Fibroblast of skin of left quadriceps (primary cell): ENCODE measurements at regions not wholly inside any gene's neighbourhood (a gene's known extent, or its start where the extent isn't known, plus 50 kb on each side); places are given as distances from the start of the nearest gene placed in this dataset.
A peak's percentile ranks its signal among the peaks of the same experiment; 100 is the strongest.

ENCODE experiments used
- DNase-seq, 2 experiments: peaks; one replicate each; pipeline ENCODE4 v3.0.0-alpha.2; 2013; ENCODE audit warnings: low read depth in 2 of 2

DNA sequence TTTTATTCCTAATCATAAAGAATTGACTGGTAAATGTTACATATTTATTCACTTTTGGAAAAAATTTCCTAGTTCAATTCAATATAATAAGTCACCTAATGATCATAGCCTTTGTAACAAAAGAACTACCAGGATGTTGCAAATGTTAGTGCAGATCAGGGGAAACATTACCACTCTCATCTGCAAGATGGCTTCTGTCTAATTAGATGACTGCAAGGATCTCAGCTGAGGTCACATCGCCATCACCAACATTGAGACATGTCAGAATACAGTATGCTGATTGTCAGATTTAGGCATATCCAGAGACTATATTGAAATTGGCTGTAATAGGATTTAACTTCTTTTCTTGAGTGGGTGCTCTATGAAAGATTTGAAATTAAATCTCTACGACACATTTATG is 431.4 kb upstream of the AGTR1 start:
- DNase-seq: no peak

DNA sequence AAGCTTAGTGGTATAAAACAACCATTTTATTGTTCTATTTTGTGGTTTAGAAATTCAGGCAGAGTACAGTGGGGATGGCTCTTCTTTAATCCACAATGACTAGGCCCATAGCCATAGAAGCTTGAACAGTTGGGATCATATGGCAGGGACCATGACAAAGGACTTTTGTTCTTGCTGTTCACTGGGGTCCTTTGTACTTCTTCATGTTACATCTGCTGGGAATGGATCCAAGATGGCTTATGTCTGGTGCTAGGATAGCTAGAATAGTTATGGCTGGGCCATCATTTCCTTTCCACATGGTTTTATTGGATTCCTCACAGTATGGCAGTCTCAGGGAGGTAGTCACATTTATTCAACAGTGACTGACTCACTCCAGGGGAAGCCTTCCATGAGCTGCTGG is 427.9 kb upstream of the AGTR1 start:
- peak in 1 of 2 experiments; percentile 0 for DNase-seq

DNA sequence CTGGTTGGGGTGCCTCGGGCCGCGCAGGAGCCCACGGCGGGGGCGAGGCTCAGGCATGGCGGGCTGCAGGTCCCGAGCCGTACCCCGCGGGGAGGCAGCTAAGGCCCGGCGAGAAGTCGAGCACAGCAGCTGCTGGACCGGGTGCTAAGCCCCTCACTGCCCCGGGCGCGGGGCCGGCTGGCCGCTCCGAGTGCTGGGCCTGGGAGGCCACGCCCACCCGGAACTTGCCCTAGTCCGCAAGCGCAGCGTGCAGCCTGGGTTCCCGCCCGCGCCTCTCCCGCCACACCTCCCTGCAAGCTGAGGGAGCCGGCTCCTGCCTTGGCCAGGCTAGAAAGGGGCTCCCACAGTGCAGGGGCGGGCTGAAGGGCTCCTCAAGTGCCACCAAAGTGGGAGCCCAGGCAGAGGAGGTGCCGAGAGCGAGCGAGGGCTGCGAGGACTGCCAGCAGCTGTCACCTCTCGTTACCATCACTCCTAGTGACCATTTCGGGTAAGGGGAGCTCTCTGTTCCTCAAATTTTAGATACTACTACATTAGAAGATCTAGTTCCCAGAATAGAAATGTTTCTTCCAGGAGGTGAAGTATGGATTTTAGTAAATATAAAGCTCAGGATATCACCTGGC is 417.0 kb upstream of the AGTR1 start:
- no peak for DNase-seq

DNA sequence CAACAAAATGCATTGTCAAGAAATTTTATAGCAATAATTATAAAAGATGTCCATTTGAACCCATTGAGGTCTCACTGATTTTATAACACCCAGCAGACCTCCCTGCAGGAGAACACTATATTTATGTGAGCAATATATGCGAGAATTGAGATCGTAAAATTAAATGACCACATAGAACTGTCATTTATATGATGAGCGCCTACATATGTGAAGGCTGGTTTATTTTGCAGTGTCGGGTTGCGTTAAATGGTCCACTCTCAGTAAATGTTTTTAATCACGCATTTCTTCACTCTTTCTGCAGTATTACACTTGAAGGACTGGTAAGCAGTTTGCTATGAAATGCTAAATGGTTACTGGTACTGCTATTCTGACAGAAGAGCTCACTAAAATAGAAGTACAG is 408.5 kb upstream of the AGTR1 start:
- no peak for DNase-seq

DNA sequence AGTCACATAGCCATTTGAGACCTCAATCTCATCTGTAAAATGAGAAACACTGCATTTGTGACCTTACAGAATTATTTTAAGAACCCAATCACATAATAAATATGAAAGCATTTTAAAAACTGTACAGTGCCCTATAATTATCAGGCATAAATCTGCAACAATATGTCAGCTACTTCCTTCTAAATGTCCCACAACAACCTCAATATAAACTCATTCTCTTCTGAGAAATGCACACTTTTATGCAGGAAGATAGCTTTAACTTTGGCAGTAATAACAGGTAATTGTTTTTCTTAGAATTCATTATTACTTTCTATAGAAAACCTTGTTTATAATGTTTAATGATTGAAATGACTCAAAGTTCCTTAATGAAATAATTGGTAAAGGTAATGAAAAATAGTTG is 400.7 kb upstream of the AGTR1 start:
- no peak for DNase-seq

DNA sequence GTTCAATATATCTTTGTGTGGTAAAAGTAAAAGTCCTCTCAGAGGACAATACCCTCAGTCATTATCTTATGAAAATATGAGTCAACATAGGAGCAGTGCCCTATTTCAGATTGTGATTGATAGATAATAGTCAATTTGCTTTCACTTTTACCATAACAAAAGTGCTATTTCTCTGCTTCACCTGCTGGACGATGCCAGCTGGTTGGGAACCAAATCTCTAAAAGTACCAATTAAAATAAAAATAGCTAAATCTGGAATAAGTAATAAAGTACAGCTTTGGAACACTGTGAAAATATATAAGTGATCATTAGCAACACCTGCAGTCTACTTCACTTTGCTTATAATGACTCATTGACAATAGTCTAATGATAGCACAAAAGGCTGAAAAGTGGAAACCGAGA is 390.3 kb upstream of the AGTR1 start:
- DNase-seq: no peak

DNA sequence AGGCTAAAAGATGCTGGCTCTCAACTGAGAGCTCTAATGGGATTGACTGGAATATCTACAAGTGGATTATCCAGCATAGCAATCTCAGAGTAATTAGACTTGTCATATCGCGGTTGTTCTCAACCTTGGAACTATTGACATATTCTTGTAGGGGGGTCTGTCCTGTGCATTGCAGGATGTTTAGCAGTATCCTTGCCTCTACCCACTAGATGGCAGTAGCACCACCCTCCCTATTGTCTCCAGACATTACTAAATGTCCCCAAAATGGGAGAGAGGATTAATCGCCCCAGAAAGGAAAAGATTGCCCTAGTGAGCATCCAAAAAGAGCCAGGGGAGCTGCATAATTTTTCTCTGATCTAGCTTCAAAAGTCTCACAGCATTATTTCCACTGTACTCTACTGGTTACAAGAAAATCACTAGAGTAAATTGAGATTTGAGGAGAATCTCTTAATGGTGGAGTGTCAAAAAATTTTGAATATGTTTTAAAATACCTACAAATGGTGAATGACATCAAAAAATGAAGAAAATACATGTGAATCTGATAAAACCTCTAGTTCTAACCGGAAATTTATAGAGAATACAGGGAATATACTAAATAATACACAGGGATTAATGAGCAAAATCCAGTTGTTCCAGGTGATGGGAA is 388.2 kb upstream of the AGTR1 start:
- peak; percentile 29 to 36 for DNase-seq

DNA sequence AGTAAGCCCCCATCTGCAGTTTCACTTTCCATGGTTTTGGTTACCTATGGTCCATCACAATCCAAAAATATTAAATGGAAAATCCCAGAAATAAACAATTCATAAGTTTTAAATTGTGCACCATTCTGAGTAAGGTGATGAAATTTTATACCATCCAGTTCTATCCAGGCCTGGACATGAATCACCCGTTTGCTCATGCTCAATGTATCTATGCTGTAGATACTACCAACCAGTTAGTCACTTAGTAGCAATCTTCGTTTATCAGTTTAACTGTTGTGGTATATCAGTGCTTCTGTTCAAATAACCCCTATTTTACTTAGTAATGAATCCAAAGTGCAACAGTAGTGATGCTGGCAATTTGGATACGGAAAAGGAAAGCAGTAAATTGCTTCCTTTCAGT is 381.9 kb upstream of the AGTR1 start:
- no peak for DNase-seq

DNA sequence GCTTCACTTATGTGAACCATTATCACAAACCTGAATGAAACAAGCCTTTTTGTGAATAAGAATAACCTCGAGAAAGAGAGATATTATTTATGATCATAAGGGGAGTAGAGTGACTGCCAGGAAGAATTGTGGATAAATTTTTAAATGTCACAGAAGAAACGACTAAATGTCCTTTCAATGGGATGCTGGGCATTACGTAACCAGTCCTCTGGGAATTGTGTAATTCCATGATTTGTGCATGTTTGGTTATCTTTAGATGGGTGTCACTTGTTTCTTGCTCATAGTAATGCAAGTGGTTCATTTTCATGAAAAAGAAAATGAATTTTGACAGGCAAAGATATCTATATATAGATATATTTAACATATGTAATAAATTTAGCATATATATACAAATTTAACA is 379.5 kb upstream of the AGTR1 start:
- no peak for DNase-seq

DNA sequence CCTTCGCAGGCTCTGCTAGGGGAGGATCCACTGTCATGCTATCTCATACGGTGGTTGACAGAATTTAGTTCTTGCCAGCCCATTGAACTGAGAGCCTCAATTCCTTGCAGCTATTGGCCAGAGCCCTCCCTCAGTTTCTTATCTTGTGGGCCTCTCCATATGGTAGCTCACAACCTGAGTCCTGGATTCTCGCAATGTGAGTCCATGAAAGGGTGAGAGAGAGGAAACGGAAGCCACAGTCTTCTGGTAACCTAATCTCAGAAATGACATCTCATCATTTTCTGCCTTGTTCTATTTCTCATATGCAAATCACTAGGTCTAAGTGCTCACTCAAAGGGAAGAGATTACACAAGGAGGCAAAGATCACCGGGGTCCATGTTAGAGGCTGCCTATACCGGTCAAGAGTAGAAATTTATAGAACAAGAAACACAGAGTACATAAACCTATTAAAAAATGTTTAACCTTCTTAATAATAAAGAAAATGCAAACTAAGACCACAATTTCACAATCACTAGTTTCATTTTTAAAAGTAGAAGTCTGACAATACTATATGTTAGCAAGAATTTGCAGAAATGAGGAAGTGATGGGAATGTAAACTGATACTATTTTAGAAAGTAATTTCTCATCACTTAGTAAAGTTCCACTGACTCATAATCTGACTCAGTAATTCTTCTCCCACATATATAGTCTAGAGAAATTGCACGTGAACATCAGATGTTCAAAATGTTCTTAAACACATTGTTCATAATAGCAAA is 378.4 kb upstream of the AGTR1 start:
- DNase-seq: peak; percentile 80 to 81

DNA sequence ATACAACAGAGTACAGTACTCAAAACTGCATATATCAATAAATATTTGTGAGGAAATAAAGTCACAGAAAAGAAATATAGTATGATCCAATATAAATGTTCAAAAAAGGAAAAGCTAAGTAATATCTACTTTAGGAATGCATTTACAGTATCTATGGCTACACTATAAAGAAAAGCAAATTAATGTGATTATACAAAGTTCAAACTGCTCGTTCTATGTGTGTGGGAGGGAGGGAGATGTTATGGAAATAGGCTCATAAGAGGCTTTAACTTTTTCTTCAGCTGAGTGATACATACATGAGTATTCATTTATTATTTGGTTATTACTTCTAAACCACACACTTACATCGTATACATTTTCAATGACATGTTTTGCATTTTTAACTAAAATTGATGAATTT is 377.7 kb upstream of the AGTR1 start:
- DNase-seq: no peak

DNA sequence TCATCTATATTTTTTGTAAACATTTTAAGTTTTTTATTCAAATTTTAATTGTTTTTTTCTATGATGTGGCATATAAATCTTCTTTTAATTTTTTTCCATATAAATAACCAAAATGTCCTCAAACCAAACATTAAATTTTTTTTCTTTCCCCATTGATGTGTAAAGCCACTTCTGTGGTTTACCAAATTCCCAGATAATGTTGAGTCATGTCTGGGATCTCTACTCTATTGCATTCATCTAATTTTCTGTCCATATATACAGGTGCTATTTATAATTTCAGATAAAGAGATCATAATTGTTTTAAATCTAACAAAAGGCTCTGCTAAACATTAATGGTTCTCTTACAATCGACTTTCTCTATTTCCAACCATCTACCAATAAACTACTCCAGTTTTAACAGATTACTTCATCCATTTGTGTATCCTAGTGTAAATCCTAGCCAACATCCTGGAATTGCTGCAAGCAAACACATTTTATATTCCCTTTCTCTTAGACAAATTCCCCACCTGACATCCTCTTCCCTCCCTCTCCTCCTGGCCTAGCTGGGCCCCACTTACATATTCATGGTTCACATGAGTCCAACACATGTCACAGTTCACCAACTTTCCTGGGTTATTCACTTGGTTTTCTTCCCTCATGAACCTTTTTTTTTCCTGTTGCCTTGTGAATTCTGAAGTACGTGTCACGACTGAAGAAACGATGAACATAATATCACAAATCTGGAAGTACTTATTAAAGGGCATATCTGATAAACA is 368.0 kb upstream of the AGTR1 start:
- DNase-seq: no peak

DNA sequence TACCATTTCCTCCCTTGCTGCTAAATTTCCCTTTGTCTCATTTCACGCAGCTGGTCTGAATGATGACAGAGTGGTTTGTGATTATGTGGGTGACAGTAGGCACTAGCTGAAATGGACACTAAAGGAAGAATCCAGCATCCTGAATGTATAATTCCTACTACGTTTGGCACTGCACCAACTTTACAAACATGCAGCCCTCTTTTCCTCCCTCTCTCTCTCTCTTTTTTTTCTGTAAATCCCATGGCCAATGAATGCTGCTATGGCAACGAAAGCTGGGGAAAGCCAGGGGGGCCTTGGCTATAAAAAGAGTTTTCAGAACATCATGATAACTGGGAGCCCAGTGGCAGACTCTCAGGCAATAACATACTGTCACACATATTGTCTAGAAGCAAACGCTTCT is 367.2 kb upstream of the AGTR1 start:
- no peak for DNase-seq

DNA sequence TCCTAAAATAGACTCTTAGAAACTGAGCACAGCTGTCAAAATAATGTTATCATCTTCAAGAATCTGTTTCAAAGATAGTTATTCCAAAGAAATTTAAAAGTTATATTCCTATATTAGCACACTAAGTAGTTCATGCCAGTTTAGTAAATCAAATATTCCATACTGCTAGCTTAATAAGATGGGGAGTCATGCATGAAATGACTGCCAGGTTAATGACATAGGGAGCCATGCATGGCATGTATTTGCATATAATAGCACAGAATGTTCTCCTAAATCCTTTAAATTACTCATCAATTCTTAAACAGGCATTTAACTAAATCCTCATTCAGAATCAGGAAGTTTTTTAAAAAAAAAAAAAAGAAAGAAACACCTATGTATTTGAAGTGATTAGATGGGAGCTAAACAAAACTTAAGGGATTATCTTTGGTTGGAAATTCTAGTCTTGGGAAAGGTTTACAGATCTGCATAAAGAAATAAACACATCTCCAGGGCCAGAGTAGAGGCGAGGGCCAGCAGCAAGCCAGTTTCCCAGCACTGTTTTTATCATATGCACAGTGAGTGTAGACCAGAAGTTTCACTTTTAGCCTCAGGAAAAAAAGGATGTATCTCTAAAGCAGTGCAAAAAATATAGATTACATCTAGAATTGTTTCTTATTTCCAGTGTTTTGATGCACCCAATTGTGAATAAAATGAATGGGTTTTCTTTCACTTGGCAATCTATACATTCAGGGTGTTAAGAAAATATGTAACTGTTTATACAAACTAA is 366.4 kb upstream of the AGTR1 start:
- DNase-seq: no peak

DNA sequence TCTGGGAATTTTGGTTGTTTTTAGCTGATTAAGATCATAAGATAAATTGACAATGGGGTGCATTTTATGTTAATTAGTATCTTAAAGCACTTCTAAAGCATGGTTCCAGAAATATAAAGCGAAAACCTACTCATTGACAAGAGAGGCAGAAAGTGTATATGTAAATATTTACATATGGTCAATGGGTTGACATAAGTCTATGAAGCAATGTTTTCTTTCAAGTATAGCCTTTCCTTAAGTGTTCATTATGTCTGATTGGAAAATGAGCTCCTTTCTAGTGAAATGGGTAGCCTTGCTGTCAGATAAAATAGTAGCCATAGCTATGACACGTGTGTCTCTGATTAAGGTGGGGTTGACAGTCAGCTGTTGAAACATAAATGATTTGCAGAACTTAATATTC is 365.2 kb upstream of the AGTR1 start:
- DNase-seq: no peak

DNA sequence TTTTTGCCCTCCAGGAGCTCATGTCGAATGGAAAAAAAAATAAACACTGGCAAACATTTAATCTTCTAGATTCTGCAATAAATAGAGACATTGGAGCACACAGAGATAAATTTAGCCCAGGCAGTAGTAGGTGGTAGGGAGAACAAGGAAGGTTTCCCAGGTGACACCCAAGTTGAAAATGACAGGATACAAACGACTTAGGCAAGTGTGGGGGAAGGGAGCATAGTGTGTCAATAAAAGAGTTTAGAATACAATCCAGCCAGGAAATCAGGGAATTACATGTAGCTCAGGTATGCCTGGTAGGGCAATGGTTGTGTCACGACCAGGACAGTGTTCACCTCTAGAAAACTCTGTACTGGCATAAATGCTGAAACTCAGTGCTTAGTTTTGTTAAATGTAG is 364.6 kb upstream of the AGTR1 start:
- no peak for DNase-seq

DNA sequence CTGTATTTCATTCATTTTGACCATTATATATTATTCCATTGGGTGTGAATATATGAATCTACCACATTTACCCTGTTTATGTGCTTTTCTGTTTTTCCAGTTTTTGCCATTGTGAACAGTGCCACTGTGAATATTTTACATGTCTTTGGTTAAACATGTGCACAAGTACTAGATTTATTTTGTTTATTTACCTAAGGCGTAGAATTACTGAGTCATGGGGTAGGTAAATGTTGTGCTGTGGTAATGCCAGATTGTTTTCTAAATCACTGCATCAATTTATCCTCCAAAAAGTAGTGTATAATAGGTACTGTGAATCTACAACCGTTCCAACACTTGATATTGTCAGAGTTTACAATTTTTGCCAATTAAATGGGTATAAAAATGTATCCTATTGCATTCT is 362.1 kb upstream of the AGTR1 start:
- DNase-seq: no peak

DNA sequence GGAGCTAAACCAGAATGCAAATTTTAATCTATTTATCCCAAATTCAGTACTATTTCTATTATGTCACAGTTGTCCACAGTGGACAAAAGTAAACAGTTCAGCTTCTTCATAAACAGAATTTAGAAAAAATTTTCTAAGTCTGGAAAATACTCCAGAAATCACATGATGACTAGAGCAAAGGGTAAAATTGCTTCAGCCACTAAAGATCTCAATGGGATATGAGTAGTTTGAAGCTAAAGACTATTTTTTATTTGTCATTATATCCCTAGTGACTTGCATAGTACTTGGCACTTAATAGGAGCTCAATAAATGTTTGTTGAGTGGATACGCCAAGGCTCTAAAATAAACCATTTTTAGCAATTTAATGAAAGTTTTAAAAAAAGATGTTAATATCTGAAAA is 354.3 kb upstream of the AGTR1 start:
- DNase-seq: no peak

DNA sequence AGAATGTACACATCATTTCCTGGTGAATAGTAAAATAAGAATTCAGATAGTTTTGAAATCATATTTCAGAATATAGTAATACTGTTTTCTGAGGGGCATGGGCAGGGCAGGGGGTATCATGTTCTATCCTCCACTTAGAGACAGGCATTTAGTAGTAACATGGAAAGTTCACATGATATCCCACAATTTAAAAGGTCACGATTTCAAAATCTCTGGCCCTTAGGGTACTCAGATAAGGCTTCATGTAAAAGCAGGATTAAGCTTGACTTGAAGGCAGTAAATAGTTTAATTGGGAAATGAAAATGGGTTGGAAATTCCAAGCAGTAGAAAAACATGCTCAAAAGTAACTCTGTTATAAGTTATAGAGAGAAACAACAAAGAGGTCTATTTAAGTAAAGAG is 353.2 kb upstream of the AGTR1 start:
- no peak for DNase-seq

DNA sequence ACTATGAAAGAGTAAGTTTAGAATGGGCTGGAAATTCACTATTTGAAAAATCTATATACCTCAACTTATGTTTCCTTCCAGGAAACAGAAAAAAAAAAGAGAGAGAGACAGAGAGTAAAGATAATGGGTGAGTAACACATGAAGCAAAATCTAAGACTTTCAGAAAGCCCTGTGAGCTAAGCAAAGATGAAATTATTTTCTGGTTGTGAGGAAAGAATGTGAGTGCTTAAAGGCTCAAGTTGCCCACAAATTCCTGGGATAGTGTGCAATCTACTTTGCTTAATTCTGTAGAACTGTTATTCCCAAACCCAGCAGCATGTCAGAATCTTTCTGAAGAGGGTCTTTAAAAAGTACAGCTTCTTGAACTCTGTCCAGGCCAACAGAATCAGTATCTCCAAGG is 337.7 kb upstream of the AGTR1 start:
- peak; percentile 54 to 63 for DNase-seq

DNA sequence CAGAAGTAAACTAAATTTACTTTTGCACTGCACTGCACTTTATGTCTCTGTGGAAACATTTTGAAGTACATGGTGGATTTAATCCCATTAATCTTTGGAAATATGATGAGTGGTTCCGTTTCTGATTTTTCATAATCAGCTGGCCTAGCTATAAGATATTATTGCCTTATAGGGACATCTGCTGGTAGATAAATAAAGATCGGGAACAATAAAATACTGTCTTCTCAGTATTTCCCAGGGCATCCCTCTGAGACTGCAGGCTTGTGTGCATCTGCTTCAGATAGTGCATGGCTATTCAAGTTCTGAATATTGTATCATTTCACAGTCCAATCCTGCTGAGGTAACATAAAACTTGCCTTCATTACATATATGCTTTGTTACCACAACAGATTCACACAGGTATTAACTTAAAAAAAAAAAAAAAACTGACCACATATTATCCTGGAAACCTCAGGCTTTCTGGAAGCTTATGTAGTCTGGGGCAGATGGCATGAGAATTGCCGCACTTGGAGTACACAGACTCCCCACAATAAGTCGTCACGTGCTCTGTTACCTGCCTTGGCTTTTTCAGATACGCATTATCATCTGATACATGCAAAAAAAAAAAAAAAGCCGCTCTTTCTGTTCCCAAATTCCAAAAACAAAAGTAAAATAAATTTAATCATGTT is 330.8 kb upstream of the AGTR1 start:
- no peak for DNase-seq
